SK-N-SH (cell line): ENCODE measurements at regions not wholly inside any gene's neighbourhood (a gene's known extent, or its start where the extent isn't known, plus 50 kb on each side); places are given as distances from the start of the nearest gene placed in this dataset.

Source experiments
- CHD2 ChIP-seq: fragments of 150-350 bp; IDR thresholded peaks from 2 replicates; pipeline ENCODE4 v1.6.1; 2018; ENCODE audit warnings: low read length; ENCODE audit not compliant: partially characterized antibody
- CTCF ChIP-seq: fragments of 200-600 bp; sonication (generic); IDR thresholded peaks from 2 replicates; pipeline ENCODE4 v1.6.1; 2017; ENCODE audit warnings: antibody characterized with exemption, mild to moderate bottlenecking, moderate library complexity
- EP300 ChIP-seq, 2 experiments: IDR thresholded peaks; 2 replicates each; pipeline versions ENCODE4 v1.4.0 to v1.6.1; 2012; ENCODE audit warnings: borderline replicate concordance in 1 of 2, low read depth in 1 of 2, low read length in 1 of 2
- EZH2phosphoT487 ChIP-seq: fragments of 200-600 bp; sonication (generic); IDR thresholded peaks from 2 replicates; pipeline ENCODE4 v1.6.1; 2017; ENCODE audit warnings: low read depth, mixed run types, mild to moderate bottlenecking, antibody characterized with exemption, moderate library complexity, borderline replicate concordance
- GABPA ChIP-seq: IDR thresholded peaks from 2 replicates; pipeline ENCODE4 v1.4.0; 2012; ENCODE audit warnings: low read depth, mild to moderate bottlenecking
- MEF2A ChIP-seq: IDR thresholded peaks from 2 replicates; pipeline ENCODE4 v1.4.0; 2012; ENCODE audit warnings: low read depth, borderline replicate concordance
- NRF1 ChIP-seq: IDR thresholded peaks from 2 replicates; pipeline ENCODE4 v1.6.1; 2012; ENCODE audit warnings: low read depth, mild to moderate bottlenecking, low read length
- POLR2AphosphoS5 ChIP-seq: IDR thresholded peaks from 2 replicates; pipeline ENCODE4 v1.6.1; 2012; ENCODE audit warnings: low read depth, low read length
- RAD21 ChIP-seq: IDR thresholded peaks from 2 replicates; pipeline ENCODE4 v1.6.1; 2012; ENCODE audit warnings: mild to moderate bottlenecking, low read length
- TAF1 ChIP-seq: IDR thresholded peaks from 2 replicates; pipeline ENCODE4 v1.6.1; 2012; ENCODE audit warnings: low read depth, mild to moderate bottlenecking, low read length, moderate library complexity, borderline replicate concordance
- TEAD4 ChIP-seq: IDR thresholded peaks from 2 replicates; pipeline ENCODE4 v1.4.0; 2012; ENCODE audit warnings: mild to moderate bottlenecking, borderline replicate concordance; ENCODE audit not compliant: insufficient read depth
- YY1 ChIP-seq: IDR thresholded peaks from 2 replicates; pipeline ENCODE4 v1.4.0; 2012; ENCODE audit warnings: low read depth, mild to moderate bottlenecking

- TF ChIP-seq TAF1 = no peak
- TF ChIP-seq EZH2phosphoT487 = no peak
- TF ChIP-seq CTCF = no peak
- no peak for TF ChIP-seq TEAD4
- no peak for TF ChIP-seq CHD2
- TF ChIP-seq MEF2A = no peak
- TF ChIP-seq YY1 = no peak
- no peak for TF ChIP-seq POLR2AphosphoS5
- TF ChIP-seq NRF1 = no peak
- no peak for TF ChIP-seq RAD21
- TF ChIP-seq GABPA = no peak
- TF ChIP-seq EP300 (IDR thresholded peaks at IDR 0.05; ENCODE audit: borderline replicate concordance in 1 of 2, low read depth in 1 of 2, low read length in 1 of 2) = no peak
Measured at GRCh38 chr6:71509191-71510005, 220.8 kb downstream of the OGFRL1 start.
